ENCODE measurements at regions not wholly inside any gene's neighbourhood (a gene's known extent, or its start where the extent isn't known, plus 50 kb on each side); places are given as distances from the start of the nearest gene placed in this dataset.

DNA sequence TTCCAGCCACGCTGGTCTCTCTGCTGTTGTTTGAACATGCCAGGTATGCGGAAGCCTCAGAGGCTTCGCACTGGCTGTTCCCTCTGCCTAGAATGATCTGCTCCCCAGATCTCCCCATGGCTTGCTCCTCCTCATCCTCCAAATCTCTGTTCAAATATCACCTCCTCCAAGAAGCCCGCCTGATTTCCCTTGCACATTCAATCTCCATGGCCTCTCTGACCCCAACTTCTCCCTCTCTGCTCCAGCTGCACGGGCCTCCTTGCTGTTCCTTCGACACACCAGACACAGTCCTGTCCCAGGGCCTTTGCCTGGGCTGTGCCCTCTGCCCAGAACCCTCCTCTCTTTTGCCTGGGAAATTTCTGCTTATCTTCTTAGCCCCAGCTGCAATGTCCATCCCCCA is 52.5 kb upstream of the PTPRS start:
- TF ChIP-seq POLR2A (IDR thresholded peaks at IDR 0.05) (no peak), CTCF (IDR thresholded peaks at IDR 0.05) (no peak)

Measured in lower leg skin (tissue), 3 donors.